CD4-positive, alpha-beta T cell treated with Interleukin-21 for 1 hour (primary cell): ENCODE measurements at regions not wholly inside any gene's neighbourhood (a gene's known extent, or its start where the extent isn't known, plus 50 kb on each side); places are given as distances from the start of the nearest gene placed in this dataset.

ENCODE experiments used
- DNase-seq: peaks from one replicate; pipeline ENCODE4 v3.0.0-alpha.2; 2020

- no peak for DNase-seq
Observed at GRCh38 chr4:186934841-186935443, 211.3 kb upstream of the FAT1 start.

- no peak for DNase-seq
Observed at GRCh38 chr4:186935901-186936300, 212.2 kb upstream of the FAT1 start.

DNA sequence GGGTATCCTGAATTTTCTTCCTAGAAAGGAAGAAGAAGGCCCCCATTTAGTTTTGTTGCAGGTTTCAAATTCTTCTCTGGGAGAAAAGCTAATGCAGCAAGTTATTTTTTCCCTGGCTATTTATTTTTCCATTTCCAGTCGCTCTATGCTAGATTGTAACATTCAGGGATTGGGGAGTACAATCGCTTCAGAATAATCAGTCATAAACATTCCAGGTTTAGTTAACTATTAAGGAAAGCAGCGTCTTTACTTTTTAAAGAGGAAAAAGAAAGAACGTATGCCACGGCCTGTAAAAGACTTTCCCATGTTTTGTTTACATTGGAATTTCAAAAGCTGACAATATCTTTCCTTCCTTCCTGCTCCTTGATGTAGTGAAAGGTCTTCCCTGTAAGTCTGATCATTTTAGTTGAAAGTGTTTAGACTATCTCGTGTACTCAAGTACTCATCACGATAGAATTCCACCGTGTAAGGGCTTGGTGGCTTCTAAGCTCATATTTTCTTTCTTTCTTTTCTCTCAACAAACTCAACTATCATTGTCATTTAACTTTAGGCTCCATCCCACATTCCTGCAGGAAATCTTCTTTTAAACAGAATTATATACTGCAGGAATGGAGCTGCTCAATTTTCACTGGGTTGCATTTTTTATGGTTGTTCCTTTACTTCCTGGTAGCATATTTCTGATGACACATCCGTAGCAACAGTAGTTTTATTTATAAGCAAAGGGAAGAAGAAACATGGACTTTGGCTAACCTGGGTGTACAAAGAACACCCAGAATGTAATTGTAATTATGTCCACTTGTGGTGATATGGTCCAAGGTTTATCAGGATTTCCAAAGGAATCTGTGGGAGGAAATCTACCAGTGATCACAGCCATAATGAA lies 213.1 kb upstream of the FAT1 start:
- no peak for DNase-seq

GRCh38 chr4:186939226-186939625 lies 215.6 kb upstream of the FAT1 start:
- no peak for DNase-seq

- no peak for DNase-seq
Observed at GRCh38 chr4:186939766-186940165, 216.1 kb upstream of the FAT1 start.

GRCh38 chr4:186940476-186940875 lies 216.8 kb upstream of the FAT1 start:
- DNase-seq = no peak

DNA sequence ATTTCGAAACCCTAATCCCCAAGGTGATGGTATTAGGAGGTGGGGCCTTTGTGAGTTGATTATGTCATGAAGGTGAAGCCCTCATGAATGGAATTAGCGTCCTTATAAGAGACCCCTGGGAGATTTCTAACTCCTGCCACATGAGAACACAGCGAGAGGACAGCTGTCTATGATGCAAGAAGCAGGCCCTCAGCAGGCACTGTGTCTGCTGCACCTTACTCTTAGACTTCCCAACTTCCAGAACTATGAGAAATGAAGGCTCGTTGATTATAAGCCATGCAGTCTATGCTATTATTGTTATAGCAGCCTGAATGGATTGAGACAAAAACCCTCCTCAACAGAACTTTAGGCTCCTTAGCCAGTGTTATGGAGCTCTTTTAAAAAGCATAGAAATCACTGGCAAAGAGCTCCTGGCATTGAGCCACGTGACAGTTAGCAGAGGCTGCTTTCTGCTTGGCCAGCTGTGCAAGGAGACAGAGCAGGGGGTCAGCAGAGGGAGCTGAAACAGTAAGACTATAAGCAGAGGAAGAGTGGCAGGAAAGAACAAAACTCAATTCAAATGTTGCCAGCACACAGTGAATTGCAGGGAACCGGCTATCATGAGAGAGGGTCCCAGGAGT lies 219.2 kb upstream of the FAT1 start:
- no peak for DNase-seq

DNA sequence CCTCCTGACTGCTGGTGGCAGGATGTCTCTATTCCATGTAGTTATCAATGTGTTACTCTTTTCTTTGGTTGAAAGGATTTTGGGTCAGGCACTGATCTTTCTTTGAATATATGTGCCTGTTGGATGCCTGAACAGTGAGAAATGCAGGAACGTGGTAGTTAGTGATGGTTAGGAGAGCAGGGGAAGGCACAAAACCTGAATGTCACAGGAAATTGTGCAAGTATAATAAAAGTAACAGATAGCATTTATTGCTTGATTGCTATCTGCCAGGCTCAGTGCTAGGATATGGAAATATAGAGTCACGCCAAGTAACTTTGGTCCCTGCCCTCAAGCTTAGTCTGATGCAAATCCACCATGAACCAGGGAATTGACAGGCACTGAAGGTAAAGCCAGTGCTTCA lies 219.8 kb upstream of the FAT1 start:
- DNase-seq = no peak

GRCh38 chr4:186946136-186946535 lies 222.5 kb upstream of the FAT1 start:
- no peak for DNase-seq

DNA sequence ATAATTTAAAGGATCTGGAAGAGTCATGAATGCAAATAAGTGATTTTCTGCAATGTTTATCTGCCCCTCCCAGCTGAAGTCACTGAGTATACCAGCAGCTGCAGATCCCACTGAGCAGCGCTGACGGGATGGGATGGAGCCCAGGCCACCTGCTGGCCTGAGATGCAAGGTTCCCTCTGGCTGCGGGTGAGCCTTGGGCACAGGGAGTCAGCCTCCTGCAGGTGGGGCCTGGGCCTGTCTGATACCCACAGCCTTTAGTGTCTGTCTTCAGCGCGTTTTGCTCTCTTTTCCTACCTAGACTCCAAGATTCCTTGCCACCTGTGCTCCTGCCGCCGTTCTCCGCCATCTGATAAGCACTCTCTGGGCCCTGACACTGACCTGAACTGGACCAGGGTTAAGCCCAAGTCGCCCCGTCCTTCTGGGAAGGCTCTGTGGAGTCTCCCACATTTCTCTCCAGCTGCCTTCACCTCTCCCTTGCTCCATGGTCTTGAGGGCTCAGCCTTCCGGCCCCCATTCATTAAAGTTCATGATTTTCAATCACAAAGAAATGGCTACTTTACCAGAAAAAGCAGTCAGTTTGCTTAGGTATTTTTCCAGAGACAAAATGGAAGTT lies 223.1 kb upstream of the FAT1 start:
- no peak for DNase-seq

- no peak for DNase-seq
Observed at GRCh38 chr4:186948361-186949242, 224.9 kb upstream of the FAT1 start.

DNA sequence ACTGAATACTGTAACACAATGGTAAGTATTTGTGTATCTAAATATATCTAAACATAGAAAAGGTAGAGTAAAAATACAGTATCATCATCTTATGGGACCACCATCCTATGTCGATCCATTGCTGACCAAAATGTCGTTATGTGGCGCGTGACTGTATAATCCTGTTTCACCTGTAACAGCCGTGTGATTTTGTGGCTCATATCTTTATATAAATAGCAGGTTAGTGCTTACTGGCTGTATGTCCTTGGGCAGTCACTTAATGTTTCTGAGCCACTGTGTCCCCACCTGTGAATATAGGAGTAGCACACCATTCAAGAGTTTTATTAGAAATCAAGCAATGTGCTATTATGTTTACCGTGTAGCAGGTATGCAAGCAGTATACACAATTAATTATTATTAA lies 226.2 kb upstream of the FAT1 start:
- DNase-seq = no peak

DNA sequence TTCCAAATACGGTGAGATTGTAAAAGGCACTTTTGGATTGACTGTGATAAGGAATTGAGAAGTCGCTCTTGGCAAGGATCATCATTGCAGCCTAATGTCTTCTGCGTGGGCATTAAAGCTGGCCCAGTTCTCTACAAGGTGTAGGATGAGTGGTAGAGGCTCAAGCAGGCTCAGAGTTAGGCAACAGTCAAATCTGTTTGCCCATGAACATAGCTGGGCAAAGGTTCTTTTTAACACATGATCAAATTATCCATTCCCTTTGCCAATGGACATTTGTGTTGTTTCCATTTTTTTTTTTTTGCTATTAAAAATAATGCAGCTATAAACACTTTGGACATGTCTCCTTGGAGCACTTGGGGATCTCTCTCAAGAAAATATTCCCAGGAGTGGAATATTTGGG lies 229.1 kb upstream of the FAT1 start:
- no peak for DNase-seq

DNA sequence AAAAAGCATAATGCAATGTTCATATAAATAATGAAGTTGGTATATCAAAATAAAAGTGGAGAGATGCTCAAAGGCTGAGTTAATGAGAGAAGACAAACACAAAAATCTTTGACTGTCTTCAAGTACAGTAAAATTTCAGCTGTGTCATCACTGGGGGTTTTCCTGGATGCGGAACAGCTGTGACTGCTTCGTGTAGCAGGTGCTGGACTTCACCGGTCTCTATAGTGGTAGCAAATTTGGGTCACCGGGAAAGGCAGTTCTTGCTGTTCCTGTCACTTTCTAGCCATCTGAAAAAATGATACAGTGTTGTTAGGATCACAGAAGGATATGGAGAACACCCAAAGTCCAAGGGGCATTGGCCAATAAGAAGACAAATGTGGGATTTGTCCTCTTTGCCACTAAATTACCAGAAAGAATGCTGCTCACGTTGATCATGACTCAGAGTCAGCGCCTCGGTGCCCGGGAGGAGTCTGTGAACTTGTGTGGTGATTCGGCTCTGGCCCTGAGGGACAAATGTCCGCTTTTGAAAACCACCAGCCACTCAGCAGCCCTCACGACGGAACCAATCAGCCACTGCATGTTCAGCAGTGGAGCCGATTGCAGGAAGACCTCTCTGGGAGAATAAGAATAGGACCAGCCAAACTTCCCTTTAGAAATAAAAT lies 230.1 kb upstream of the FAT1 start:
- no peak for DNase-seq

DNA sequence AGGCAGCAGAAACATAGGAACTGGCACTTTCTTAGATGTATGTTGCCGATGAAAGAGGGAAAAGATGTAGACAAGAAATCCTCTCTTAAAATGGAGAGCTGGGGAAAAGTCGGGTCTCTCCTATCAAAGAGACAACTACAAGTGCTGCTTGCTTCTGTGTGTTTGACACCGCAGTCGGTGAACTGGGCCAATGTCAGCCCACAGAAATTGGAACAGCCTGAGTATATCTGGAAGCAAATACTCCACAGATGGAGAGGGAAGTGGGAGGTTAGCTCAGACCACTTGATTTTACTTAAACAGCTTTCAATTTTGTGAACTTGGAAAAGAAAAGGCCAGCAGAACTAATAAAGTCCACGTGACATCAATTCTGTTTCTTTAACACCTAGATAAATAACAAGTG lies 230.9 kb upstream of the FAT1 start:
- DNase-seq = no peak

GRCh38 chr4:186954956-186955355 lies 231.3 kb upstream of the FAT1 start:
- no peak for DNase-seq

- DNase-seq = no peak
Observed at GRCh38 chr4:186957952-186958555, 234.4 kb upstream of the FAT1 start.

DNA sequence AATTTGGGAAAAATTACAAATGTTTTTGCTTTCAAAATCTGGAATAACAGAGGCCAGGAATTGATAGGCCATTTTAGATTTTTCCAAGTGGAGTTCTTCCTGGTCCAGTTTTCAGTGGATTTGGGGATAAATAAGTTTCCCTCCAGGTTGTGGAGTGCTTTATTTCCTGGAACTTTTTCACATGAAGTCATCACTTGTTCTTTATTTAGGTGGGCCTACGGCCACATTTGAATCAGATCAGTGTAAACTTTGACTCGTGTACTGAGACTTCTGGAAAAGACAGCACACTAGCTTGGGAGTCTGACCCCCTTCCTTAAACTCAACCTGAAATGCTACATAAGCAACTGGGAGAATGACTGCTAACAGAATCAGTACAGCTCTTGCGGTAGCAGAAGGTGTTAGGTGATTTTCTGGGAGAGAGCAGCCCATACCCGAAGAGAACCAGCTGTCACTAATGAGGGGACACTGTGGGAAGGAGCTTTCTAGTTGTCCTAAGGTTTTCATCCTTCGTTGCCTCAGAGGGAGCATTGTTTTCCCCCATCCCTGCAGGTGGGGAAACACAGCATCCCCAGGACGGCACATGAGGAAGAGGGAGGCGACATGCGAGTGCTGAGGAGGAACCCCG lies 235.2 kb upstream of the FAT1 start:
- DNase-seq = no peak

DNA sequence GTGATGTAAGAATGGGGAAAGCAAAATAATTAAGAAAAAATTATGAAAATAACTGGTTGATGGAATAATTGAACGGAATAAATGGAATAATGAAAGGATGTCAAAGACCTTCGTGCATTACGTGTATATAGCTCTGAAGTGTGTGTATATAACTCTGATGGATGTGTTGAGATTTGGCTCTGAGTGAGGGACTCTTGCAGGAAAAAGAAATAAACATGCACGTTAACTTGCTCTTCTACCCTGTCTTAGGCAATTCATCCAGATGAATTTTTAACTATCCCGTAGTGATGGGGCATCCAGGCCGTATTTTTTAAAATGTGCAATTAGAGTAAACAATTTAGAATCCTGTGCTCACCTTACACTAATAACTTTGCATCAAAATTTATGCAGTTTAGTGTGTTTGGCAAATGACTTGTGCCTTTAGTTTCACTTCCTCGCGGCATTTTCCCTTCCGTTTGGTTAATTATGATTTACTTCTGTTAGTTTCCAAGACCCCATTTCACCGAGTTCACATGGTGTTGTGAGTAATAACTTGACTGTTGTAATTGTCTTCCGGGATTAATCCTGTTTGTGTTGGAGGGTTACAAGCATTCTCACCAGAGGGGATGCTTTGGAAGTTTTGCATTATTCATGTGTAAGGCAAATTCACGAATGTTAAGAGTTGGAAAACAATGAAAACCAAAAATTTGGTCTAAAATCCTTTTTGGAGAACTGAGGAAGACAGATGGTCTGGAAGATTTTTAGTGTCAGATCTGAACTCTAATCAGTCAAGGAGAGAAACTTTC lies 256.5 kb upstream of the FAT1 start:
- DNase-seq = no peak

DNA sequence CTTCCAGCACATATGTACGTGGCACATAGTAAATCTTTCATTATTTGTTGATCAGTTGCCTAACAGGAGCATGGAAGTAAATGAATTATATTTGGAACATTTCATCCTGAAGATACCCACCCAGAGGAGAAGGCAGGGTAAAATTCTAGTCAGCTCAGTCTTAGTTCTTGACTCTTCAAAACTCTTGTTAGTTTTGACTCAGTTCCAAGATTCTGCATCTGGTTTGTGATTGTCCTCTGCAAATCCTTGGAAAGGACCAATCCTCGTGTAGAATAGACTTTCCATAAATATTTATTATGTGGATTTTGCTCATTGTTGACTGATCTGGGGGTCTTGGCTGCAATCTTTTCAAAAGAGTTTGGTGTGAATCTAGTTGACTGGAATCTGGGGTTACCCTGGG lies 257.5 kb upstream of the FAT1 start:
- DNase-seq = no peak
